K562 (cell line): ENCODE measurements at regions not wholly inside any gene's neighbourhood (a gene's known extent, or its start where the extent isn't known, plus 50 kb on each side); places are given as distances from the start of the nearest gene placed in this dataset.

Experiments used
- ARNT ChIP-seq, 2 experiments: fragments of 450-650 bp; IDR thresholded peaks; 2 replicates each; pipeline ENCODE4 v1.6.1; 2016; ENCODE audit warnings: mild to moderate bottlenecking in 1 of 2
- ATF2 ChIP-seq: sonication (generic); formaldehyde crosslinking; IDR thresholded peaks from 2 replicates; pipeline ENCODE4 v1.8.1; 2022; ENCODE audit warnings: missing genetic modification reagents
- BRD9 ChIP-seq: fragments of 450-650 bp; IDR thresholded peaks from 2 replicates; pipeline ENCODE4 v1.6.1; 2018; ENCODE audit warnings: low read depth; ENCODE audit not compliant: partially characterized antibody
- C11orf30 ChIP-seq: fragments of 450-650 bp; IDR thresholded peaks from 2 replicates; pipeline ENCODE4 v1.6.1; 2016; ENCODE audit warnings: low read depth, mild to moderate bottlenecking
- CBX3 ChIP-seq, 2 experiments: IDR thresholded peaks; 1 replicate in 1 of 2; 2 replicates in 1 of 2; pipeline ENCODE4 v1.6.1; 2012; ENCODE audit warnings: inconsistent platforms in 2 of 2, low read length in 2 of 2, borderline replicate concordance in 1 of 2, control low read depth in 1 of 2
- GATA2 ChIP-seq: sonication (generic); formaldehyde crosslinking; IDR thresholded peaks from 2 replicates; pipeline ENCODE4 v1.4.0; 2020; ENCODE audit warnings: mild to moderate bottlenecking, missing genetic modification reagents
- GTF2E2 ChIP-seq: fragments of 200-800 bp; sonication (Bioruptor generic); IDR thresholded peaks from 2 replicates; pipeline ENCODE4 v1.6.1; 2016; ENCODE audit warnings: missing genetic modification characterization, missing compliant biosample characterization
- KHSRP ChIP-seq: fragments of 450-650 bp; IDR thresholded peaks from 2 replicates; pipeline ENCODE4 v1.6.1; 2017
- KLF16 ChIP-seq: IDR thresholded peaks from 2 replicates; pipeline ENCODE4 v1.6.1; 2016; ENCODE audit warnings: antibody characterized with exemption
- MEF2A ChIP-seq: IDR thresholded peaks from 2 replicates; pipeline ENCODE4 v1.6.1; 2011; ENCODE audit warnings: low read depth, mild to moderate bottlenecking, low read length, moderate library complexity; ENCODE audit not compliant: control insufficient read depth
- MIER1 ChIP-seq: fragments of 450-650 bp; IDR thresholded peaks from 2 replicates; pipeline ENCODE4 v1.6.1; 2016; ENCODE audit warnings: antibody characterized with exemption, mild to moderate bottlenecking, low read depth
- NR3C1 ChIP-seq: sonication (generic); formaldehyde crosslinking; IDR thresholded peaks from 2 replicates; pipeline ENCODE4 v1.8.1; 2022; ENCODE audit warnings: missing genetic modification reagents
- PML ChIP-seq: IDR thresholded peaks from 2 replicates; pipeline ENCODE4 v1.6.1; 2012; ENCODE audit warnings: low read length, inconsistent platforms
- PTRF ChIP-seq: fragments of 450-650 bp; IDR thresholded peaks from 2 replicates; pipeline ENCODE4 v1.6.1; 2016; ENCODE audit warnings: mild to moderate bottlenecking, missing genetic modification characterization, missing compliant biosample characterization
- TAF15 ChIP-seq: fragments of 200-400 bp; formaldehyde crosslinking; IDR thresholded peaks from 2 replicates; pipeline ENCODE4 v1.6.1; 2017; ENCODE audit warnings: mild to moderate bottlenecking, low read depth, low read length, moderate library complexity
- TAF7 ChIP-seq: fragments of 450-650 bp; IDR thresholded peaks from 2 replicates; pipeline ENCODE4 v1.6.1; 2016; ENCODE audit warnings: missing genetic modification characterization, missing compliant biosample characterization
- TAF9B ChIP-seq: fragments of 450-650 bp; IDR thresholded peaks from 2 replicates; pipeline ENCODE4 v1.6.1; 2018; ENCODE audit warnings: mild to moderate bottlenecking; ENCODE audit not compliant: partially characterized antibody
- THRA ChIP-seq: fragments of 450-650 bp; IDR thresholded peaks from 2 replicates; pipeline ENCODE4 v1.6.1; 2017; ENCODE audit warnings: mild to moderate bottlenecking, moderate library complexity
- ZFP1 ChIP-seq: fragments of 450-650 bp; formaldehyde crosslinking; IDR thresholded peaks from 2 replicates; pipeline ENCODE4 v1.4.0; 2020; ENCODE audit warnings: mild to moderate bottlenecking, mixed read lengths
- ZMIZ1 ChIP-seq, 2 experiments: fragments of 150-350 bp in 1 of 2; IDR thresholded peaks; 2 replicates each; pipeline ENCODE4 v1.6.1; 2012 to 2016; ENCODE audit warnings: low read depth in 2 of 2, low read length in 2 of 2, mild to moderate bottlenecking in 1 of 2, moderate library complexity in 1 of 2
- ZNF175 ChIP-seq: fragments of 200-800 bp; sonication (Bioruptor generic); IDR thresholded peaks from 2 replicates; pipeline ENCODE4 v1.6.1; 2016; ENCODE audit warnings: low read depth, mild to moderate bottlenecking, missing genetic modification characterization, missing compliant biosample characterization
- ZNF431 ChIP-seq: sonication (generic); formaldehyde crosslinking; IDR thresholded peaks from 2 replicates; pipeline ENCODE4 v1.8.0; 2022; ENCODE audit warnings: mild to moderate bottlenecking, missing genetic modification reagents
- ZNF436 ChIP-seq: fragments of 250-450, 450-650 bp; sonication (Bioruptor Pico); formaldehyde crosslinking; IDR thresholded peaks from 2 replicates; pipeline ENCODE4 v1.7.0; 2020; ENCODE audit warnings: mild to moderate bottlenecking
- ZNF507 ChIP-seq: conservative IDR thresholded peaks from 2 replicates; pipeline ENCODE4 v1.6.1; 2017; ENCODE audit warnings: missing genetic modification characterization, missing compliant biosample characterization

DNA sequence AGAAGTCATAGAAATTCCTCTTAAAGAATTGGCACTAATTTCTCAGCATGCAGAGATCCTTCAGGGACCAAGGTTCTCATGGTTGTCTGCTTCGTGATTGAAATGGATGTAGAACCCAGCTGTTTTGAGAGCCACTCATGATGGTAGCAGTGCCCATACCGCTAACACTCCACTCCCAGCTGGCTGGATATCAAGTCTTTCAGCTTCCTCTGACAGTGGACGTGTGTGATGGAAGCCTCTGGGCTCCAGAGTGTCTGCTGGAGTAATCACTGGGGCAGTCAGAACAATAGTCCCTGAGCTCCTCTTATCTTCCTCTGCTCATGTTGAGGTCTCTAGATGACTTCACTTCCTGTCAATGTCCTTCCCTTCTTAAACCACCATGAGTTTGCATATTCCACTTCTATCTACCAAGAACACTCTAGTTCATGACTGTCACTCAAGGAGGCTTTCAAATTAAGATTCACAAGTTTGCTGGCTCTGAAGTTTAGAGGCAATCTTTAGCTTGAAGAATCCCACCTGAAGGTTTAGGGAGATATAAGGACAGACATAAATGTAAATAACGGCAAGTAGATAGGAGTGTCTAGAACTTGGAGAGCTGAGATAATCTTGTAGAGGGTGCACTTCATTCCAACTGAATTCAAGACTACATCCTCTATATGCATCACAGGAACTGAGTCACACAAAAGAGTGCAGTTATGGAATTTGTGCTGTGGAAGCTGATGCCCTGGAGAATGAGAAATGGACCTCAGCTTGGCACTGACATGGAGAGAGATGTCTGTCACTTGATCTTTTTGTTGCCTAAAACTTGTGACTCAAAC lies 64.5 kb upstream of the WDR1 start (continued):
- no peak for TF ChIP-seq ATF2
- peak; percentile 98 for TF ChIP-seq PML
- TF ChIP-seq THRA: peak; percentile 42
- TF ChIP-seq KHSRP: peak; percentile 75
- no peak for TF ChIP-seq ZNF507 (tag)
- peak; percentile 23; the same call in 1 of the 2 replicates for TF ChIP-seq TAF7
- no peak for TF ChIP-seq TAF15
- TF ChIP-seq KLF16: peak; percentile 93
- peak; percentile 97 for TF ChIP-seq GTF2E2 (tag)
- TF ChIP-seq PTRF: 0 out of 2 replicates have a peak, but pooled peaks have one; percentile 39
- no peak for TF ChIP-seq NR3C1 (CRISPR knock-in tag)
- peak; percentile 93 for TF ChIP-seq TAF9B
- no peak; the same call in 1 of the 2 replicates for TF ChIP-seq ZFP1
- TF ChIP-seq ZNF431: 0 out of 2 replicates have a peak, but pooled peaks have one; percentile 37
- TF ChIP-seq MIER1: 0 out of 2 replicates have a peak, but pooled peaks have one; percentile 57
- peak; percentile 99 for TF ChIP-seq C11orf30
- peak; percentile 58; the same call in 1 of the 2 replicates for TF ChIP-seq MEF2A
- peak in 1 of 2 experiments; percentile 78; a peak in 1 of 3 replicates for TF ChIP-seq CBX3 (IDR thresholded peaks at IDR 0.05; ENCODE audit: borderline replicate concordance in 1 of 2, low read length in 2 of 2)
- peak; percentile 12; the same call in 1 of the 2 replicates for TF ChIP-seq ZNF436 (CRISPR knock-in tag)
- TF ChIP-seq ZNF175 (CRISPR knock-in tag): peak; percentile 86
- peak; percentile 88 for TF ChIP-seq GATA2 (CRISPR knock-in tag)
- TF ChIP-seq ZMIZ1 (IDR thresholded peaks at IDR 0.05; ENCODE audit: low read depth in 2 of 2, low read length in 2 of 2): peak in 1 of 2 experiments; percentile 93; a peak in 2 of 4 replicates
- TF ChIP-seq ARNT (IDR thresholded peaks at IDR 0.05): peak; percentile 98 to 99
- peak; percentile 97 for TF ChIP-seq BRD9
